Superior temporal gyrus (tissue), 1 donor: ENCODE measurements at regions not wholly inside any gene's neighbourhood (a gene's known extent, or its start where the extent isn't known, plus 50 kb on each side); places are given as distances from the start of the nearest gene placed in this dataset.

Experiments used
- DNase-seq: peaks from one replicate; pipeline ENCODE4 v3.0.0-alpha.2; 2016; ENCODE audit errors: extremely low spot score

DNA sequence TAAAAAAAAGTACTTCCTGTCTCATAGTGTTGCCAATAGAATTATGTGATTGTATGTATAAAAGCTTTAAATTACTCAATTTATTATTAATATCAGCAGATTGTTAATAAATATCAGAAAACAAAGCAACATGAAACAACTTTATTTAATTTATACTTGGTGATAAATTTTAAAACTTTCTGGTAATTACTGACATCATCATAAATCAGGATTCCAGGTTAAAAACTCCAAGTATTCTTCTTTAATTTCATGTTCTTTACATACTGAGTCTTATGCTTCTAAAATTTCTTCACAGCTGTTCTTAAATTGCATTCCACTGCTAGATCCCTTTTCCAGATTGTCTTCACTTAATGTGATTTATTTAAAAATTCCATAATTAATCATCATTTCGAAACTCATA lies 1224.5 kb downstream of the PCDH18 start:
- no peak for DNase-seq

GRCh38 chr4:136306361-136306760 lies 1225.9 kb downstream of the PCDH18 start:
- no peak for DNase-seq

- no peak for DNase-seq
Observed at GRCh38 chr4:136302566-136302965, 1229.7 kb downstream of the PCDH18 start.

GRCh38 chr4:136301749-136302495 lies 1230.4 kb downstream of the PCDH18 start:
- DNase-seq = no peak

- no peak for DNase-seq
Observed at GRCh38 chr4:136283977-136284376, 1248.3 kb downstream of the PCDH18 start.

- no peak for DNase-seq
Observed at GRCh38 chr4:136281889-136282288, 1250.4 kb downstream of the PCDH18 start.

DNA sequence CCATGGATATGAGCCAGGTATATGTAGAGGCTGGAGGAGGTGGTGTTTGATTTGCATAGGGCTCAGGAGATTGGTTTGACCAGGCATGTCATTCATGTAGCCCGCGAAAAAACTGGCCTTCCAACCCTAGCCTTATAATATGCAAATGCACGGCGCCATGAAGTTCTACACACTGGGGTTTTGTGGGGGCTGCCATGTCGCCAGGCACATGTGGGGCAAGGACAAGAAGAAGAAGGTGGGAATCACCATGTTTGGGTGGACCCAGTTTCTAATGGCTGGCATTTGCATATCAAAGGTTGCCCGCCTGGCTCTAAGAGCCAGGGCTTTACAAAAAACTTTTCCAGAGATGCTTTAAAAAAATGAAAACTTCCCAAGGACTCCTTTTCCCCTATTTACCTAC lies 1251.0 kb downstream of the PCDH18 start:
- no peak for DNase-seq

DNA sequence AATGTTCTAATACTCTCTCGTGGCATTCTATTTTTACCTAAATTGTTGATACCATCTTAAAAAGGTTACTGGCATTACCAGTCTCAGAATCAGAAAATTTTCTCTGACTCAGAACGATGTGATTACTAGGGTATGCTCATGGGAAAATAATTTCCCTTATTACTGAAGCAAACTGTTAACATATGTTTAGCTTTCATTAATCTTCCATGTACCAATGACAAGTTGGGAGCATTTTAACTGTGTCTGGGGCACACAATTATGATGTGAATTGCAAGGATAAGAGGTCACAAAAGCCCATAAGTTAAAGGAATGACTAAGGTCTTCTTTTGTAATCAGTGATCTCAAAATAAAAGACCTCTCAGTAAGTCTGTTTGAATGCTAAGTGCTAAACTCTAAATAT lies 1254.6 kb downstream of the PCDH18 start:
- no peak for DNase-seq

DNA sequence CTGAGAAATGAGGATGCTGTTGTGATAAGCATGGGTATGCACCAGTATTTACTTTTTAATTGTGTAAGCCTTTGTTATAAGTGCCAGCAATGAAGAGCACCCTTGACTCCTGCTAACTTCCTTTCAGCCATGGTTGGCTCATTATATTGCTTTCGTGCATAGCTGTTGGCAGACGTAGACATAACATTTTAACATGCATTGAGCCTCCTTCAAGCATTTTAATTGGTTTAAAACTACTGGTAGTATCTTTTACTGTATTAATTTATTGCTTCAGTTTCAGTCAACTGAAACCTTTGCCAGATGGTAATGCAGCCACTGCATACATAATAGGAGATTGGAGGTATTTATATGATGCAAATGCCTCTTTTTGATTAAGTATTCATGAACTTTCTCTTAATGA lies 1285.4 kb downstream of the PCDH18 start:
- no peak for DNase-seq

DNA sequence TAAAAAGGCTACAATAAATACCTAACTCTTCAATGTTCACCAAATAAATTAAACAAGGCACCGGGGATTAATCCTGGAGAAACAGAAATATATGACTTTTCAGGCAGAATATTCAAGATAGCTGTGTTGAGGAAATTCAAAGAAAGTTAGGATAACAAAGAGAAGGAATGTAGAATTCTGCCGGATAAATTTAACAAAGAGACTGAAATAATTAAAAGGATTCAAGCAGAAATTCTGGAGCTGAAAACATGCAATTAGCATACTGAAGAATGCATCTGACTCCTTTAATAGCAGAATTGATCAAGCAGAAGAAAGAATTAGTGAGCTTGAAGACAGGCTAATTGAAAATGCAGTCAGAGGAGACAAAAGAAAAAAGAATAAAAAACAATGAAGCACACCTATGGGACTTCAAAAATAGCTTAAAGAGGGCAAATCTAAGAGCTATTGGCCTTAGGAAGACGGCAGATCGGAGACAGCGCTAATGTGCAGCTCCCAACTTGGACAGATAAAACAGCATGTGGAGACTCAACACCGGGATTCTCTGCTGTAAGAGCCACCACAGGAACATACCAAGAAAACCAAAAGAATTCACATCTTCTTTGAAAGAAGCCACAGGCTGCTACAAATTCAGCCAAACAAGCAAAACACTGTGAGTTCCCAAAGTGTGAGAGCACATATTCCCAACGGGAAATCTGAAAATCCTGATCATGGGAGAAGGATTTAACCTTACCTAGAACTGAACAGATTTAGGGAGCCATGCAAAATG lies 1290.9 kb downstream of the PCDH18 start:
- no peak for DNase-seq

GRCh38 chr4:136227315-136227714 lies 1305.0 kb downstream of the PCDH18 start:
- no peak for DNase-seq

GRCh38 chr4:136219592-136220125 lies 1312.6 kb downstream of the PCDH18 start:
- DNase-seq = no peak

GRCh38 chr4:136203199-136203598 lies 1329.1 kb downstream of the PCDH18 start:
- DNase-seq = no peak

GRCh38 chr4:136198358-136198757 lies 1333.9 kb downstream of the PCDH18 start:
- no peak for DNase-seq

DNA sequence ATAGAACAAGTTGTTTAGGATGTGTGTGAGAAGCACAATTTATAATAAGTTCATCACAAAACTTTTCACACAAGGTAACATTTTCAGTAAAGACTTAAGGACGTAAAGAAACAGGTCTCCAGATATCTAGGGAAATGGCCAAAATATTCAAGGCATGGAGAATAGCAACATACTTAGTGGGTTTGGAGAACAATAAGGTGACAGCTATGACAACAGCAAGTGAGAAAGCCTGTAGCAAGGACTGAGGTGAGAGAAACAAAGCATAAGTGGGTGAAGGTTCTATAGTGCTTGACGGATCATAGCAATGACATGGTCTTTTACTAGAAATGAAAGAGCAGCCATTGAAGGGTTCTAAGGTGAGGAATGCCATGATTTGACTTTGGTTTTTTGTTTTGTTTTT lies 1337.3 kb downstream of the PCDH18 start:
- DNase-seq = no peak

GRCh38 chr4:136186650-136187049 lies 1345.6 kb downstream of the PCDH18 start:
- no peak for DNase-seq

DNA sequence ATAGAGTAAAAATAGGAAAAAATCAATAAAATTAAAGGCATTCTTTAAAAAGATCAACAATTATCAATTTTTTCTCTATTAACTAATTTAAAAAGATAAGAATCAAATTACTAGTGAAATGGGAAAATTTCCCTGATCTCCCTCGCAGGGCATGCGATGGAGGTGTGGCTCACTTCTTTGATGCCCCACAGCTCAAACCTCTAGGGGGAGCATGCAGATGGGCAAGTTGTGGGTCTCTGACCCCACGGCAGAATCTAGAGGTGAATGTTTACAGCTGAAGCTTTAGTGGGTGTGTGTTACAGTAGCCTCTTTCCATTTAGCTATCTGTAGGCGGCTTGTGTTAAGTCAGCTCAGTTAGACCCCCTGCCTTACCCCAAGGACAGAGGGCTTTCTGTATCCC lies 1348.8 kb downstream of the PCDH18 start:
- DNase-seq = no peak

DNA sequence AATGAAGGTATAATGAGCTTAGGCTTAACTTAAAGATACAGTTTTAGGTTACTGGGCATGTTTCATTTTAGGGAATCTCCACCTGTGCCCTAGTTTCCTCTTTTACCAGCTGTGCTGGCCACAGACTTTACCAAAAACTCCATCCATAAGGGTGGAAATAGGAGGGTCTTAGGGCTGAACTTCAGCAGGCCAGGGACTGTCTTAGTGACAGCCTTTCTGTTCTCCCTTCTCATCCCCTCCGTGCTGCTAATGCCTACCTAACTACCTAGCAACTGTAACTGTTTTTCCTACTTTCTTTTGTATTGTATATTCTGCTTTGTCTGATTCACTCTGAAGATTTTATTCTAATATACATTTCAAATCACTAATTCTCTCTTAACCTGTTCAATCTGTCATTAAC lies 1375.3 kb downstream of the PCDH18 start:
- DNase-seq = no peak

DNA sequence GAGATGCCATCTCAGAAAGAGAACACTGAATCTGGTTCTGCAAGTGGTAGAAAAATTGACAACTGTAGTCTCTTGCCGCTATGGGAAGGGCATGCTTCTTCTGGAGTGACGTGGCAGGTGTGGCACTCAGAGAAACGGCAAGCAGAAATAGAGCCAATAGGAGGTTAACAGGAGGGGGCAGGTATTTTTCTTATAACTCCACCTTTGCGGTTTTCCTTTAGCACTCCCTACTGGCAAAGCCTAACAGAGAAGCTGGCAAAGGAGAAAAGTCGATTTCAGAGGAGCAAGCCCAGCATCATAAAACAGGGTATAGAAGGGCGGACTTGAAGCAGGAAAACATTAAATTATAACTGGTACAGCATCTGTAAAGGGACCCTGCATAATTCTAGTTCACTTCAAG lies 1382.2 kb downstream of the PCDH18 start:
- DNase-seq = no peak

- DNase-seq = no peak
Observed at GRCh38 chr4:136136601-136137000, 1395.7 kb downstream of the PCDH18 start.

- no peak for DNase-seq
Observed at GRCh38 chr4:136124251-136124745, 1408.0 kb downstream of the PCDH18 start.

DNA sequence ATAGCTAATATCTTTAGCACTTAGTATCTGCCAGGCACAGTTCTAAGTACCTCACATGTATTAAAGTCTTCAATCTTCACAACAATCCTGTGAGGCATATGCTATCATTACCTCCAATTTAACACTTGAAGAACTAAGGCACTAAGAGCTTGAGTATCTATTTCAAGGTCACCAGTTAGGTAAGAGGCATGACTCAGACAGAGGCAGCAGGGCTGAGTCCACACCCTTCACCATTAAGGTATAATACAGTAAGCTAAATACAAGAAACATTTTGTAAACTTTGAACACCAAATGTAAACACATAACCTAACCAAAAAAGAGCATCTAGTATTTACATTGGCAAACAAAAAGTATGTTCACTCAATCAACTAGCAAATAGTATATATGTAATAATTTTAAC lies 1410.9 kb downstream of the PCDH18 start:
- no peak for DNase-seq

- DNase-seq = no peak
Observed at GRCh38 chr4:136113921-136114320, 1418.4 kb downstream of the PCDH18 start.
